ENCODE measurements at regions not wholly inside any gene's neighbourhood (a gene's known extent, or its start where the extent isn't known, plus 50 kb on each side); places are given as distances from the start of the nearest gene placed in this dataset.

GRCh38 chr2:11903085-11903606 lies 156.7 kb downstream of the LPIN1 start:
- ATAC-seq (replicated peaks in 6 of 8), result peak in 3 of 8 experiments; percentile 87 to 96 (median 93)
- in situ Hi-C loops (cut with MboI; ENCODE audit: low pct_unique_long_range_greater_than_20kb in 2 of 9, low sequenced_read_pairs in 9 of 9, unreplicated experiment in 9 of 9), result no loop called here
- 35 to 100% (median 83%) methylated on average over 1 to 4 of the region's 4 CpGs; no CpG with 5 or more reads in 4 of the 10 experiments for WGBS, 10 experiments
- no peak overlapping the region for H3K4me3 ChIP-seq
- no peaks in the 10 kb centered on the region for H3K4me1 ChIP-seq (replicated peaks in 1 of 2)
- H3K27ac ChIP-seq, result no peak overlapping the region

- no peak overlapping the region for H3K4me3 ChIP-seq
- WGBS, 10 experiments, result 60 to 100% (median 82%) methylated on average over 1 to 4 of the region's 5 CpGs; no CpG with 5 or more reads in 2 of the 10 experiments
- H3K27ac ChIP-seq, result no peak overlapping the region
- H3K4me1 ChIP-seq (replicated peaks in 1 of 2), result no peaks in the 10 kb centered on the region
- in situ Hi-C loops (cut with MboI; ENCODE audit: low pct_unique_long_range_greater_than_20kb in 2 of 9, low sequenced_read_pairs in 9 of 9, unreplicated experiment in 9 of 9), result no loop called here
- no peak for ATAC-seq (replicated peaks in 6 of 8)
Observed at GRCh38 chr2:11904029-11904428, 157.6 kb downstream of the LPIN1 start.

DNA sequence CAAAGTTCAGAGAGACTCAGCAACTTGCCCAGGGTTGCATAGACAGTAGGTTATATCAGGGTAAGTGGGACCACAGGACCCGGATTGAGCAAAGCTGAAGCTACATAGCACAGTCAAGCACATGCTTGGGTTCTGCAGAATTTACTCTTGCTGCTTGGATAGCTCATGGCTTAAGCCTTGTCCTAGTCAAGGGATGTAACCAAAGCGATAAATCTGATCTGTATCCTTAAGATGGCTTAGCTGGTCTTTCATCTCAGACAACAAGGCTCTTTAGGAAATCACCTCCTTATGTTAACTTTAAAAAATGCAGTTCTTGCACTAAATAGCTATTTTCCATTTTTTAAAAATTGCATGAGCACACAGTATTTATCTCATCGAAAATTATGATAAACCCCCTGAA lies 158.5 kb downstream of the LPIN1 start:
- in situ Hi-C loops (cut with MboI; ENCODE audit: low pct_unique_long_range_greater_than_20kb in 2 of 9, low sequenced_read_pairs in 9 of 9, unreplicated experiment in 9 of 9), result no loop called here
- Histone ChIP-seq H3K27ac (no peak overlapping the region), H3K4me3 (no peak overlapping the region), H3K4me1 (replicated peaks in 1 of 2) (no peaks in the 10 kb centered on the region)
- ATAC-seq (replicated peaks in 6 of 8), result no peak
- 13 to 78% (median 58%) methylated on average over 1 to 3 of the region's 3 CpGs; no CpG with 5 or more reads in 1 of the 10 experiments for WGBS, 10 experiments

GRCh38 chr2:11907190-11907589 lies 160.8 kb downstream of the LPIN1 start:
- Histone ChIP-seq H3K27ac (no peak overlapping the region), H3K4me1 (replicated peaks in 1 of 2) (peaks cover 0 to 4% of the 10 kb centered on the region in 2 donors), H3K4me3 (no peak overlapping the region)
- in situ Hi-C loops (cut with MboI; ENCODE audit: low pct_unique_long_range_greater_than_20kb in 2 of 9, low sequenced_read_pairs in 9 of 9, unreplicated experiment in 9 of 9), result no loop called here
- WGBS, 10 experiments, result 79 to 95% (median 88%) methylated on average over 1 to 6 of the region's 6 CpGs; no CpG with 5 or more reads in 2 of the 10 experiments
- no peak for ATAC-seq (replicated peaks in 6 of 8)

DNA sequence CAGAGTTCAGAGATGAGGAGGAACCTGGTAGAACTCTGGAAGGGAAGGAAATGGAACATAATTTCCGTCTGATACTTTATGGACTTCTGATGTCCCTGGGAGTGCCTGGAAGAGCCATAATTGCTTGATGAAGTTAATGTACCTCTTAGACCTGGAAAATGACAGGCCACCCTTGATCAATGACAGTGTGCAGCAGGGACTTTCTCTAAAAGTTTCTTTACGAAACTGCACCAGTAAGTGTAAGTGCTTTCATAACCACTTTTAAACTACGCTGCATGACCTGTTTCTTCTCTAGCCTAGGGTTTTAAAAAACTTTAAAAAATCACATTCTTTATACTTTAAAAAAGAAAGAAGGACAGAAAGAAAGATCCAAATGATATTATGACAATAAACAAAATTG lies 164.5 kb downstream of the LPIN1 start:
- ATAC-seq (replicated peaks in 6 of 8), result no peak
- in situ Hi-C loops (cut with MboI; ENCODE audit: low pct_unique_long_range_greater_than_20kb in 2 of 9, low sequenced_read_pairs in 9 of 9, unreplicated experiment in 9 of 9), result no loop called here
- 82 to 100% (median 100%) methylated on average over 1 to 3 of the region's 3 CpGs for WGBS, 10 experiments
- Histone ChIP-seq H3K4me3 (no peak overlapping the region), H3K27ac (no peak overlapping the region), H3K4me1 (replicated peaks in 1 of 2) (peaks cover 0 to 4% of the 10 kb centered on the region in 2 donors)

DNA sequence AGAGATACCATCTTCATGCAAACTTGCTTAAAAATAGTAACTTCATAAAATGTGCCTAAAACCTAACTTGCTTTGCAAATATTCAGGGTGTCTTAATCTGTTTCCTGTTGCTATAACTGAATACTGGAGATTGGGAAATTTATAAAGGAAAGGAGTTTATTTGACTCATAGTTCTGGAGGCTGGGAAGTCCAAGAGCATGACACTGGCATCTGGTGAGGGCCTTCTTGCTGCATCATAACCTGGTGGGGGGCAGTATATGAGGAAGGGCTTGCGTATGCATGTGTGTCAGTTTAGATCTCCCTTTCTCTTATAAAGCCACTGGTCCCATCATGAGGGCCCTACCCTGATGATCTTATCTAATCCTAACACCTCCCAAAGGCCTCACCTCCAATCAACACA lies 166.5 kb downstream of the LPIN1 start:
- Histone ChIP-seq H3K4me1 (replicated peaks in 1 of 2) (peaks cover 0 to 4% of the 10 kb centered on the region in 2 donors), H3K4me3 (no peak overlapping the region), H3K27ac (no peak overlapping the region)
- WGBS, 10 experiments, result 80 to 100% (median 100%) methylated on average over 1 of the region's 1 CpG; no CpG with 5 or more reads in 4 of the 10 experiments
- ATAC-seq (replicated peaks in 6 of 8), result no peak
- in situ Hi-C loops (cut with MboI; ENCODE audit: low pct_unique_long_range_greater_than_20kb in 2 of 9, low sequenced_read_pairs in 9 of 9, unreplicated experiment in 9 of 9), result no loop called here

- H3K27ac ChIP-seq, result no peak overlapping the region
- WGBS, 10 experiments, result 20 to 100% (median 60%) methylated on average over 1 to 4 of the region's 7 CpGs; no CpG with 5 or more reads in 6 of the 10 experiments
- in situ Hi-C loops (cut with MboI; ENCODE audit: low pct_unique_long_range_greater_than_20kb in 2 of 9, low sequenced_read_pairs in 9 of 9, unreplicated experiment in 9 of 9), result no loop called here
- H3K4me3 ChIP-seq, result no peak overlapping the region
- peaks cover 0 to 4% of the 10 kb centered on the region in 2 donors for H3K4me1 ChIP-seq (replicated peaks in 1 of 2)
- no peak for ATAC-seq (replicated peaks in 6 of 8)
Observed at GRCh38 chr2:11914455-11914854, 168.0 kb downstream of the LPIN1 start.

GRCh38 chr2:11915650-11916049 lies 169.2 kb downstream of the LPIN1 start:
- ATAC-seq (replicated peaks in 6 of 8), result no peak
- H3K4me3 ChIP-seq, result no peak overlapping the region
- peaks cover 3 to 9% of the 10 kb centered on the region in 2 donors for H3K4me1 ChIP-seq (replicated peaks in 1 of 2)
- in situ Hi-C loops (cut with MboI; ENCODE audit: low pct_unique_long_range_greater_than_20kb in 2 of 9, low sequenced_read_pairs in 9 of 9, unreplicated experiment in 9 of 9), result no loop called here
- 20 to 100% (median 77%) methylated on average over 1 to 4 of the region's 4 CpGs; no CpG with 5 or more reads in 1 of the 10 experiments for WGBS, 10 experiments
- no peak overlapping the region for H3K27ac ChIP-seq

GRCh38 chr2:11919953-11920352 lies 173.5 kb downstream of the LPIN1 start:
- H3K4me1 ChIP-seq (replicated peaks in 1 of 2), result peaks cover 14 to 23% of the 10 kb centered on the region in 2 donors
- 50 to 93% (median 78%) methylated on average over 1 to 2 of the region's 2 CpGs; no CpG with 5 or more reads in 4 of the 10 experiments for WGBS, 10 experiments
- ATAC-seq (replicated peaks in 6 of 8), result no peak
- in situ Hi-C loops (cut with MboI; ENCODE audit: low pct_unique_long_range_greater_than_20kb in 2 of 9, low sequenced_read_pairs in 9 of 9, unreplicated experiment in 9 of 9), result no loop called here
- H3K4me3 ChIP-seq, result no peak overlapping the region
- no peak overlapping the region for H3K27ac ChIP-seq

GRCh38 chr2:11920993-11921583 lies 174.7 kb downstream of the LPIN1 start:
- 0 to 100% (median 35%) methylated on average over 1 to 6 of the region's 6 CpGs; no CpG with 5 or more reads in 2 of the 10 experiments for WGBS, 10 experiments
- Histone ChIP-seq H3K27ac (no peak overlapping the region), H3K4me1 (replicated peaks in 1 of 2) (peaks cover 14 to 23% of the 10 kb centered on the region in 2 donors), H3K4me3 (no peak overlapping the region)
- peak in 5 of 8 experiments; percentile 45 to 94 (median 90) for ATAC-seq (replicated peaks in 6 of 8)
- in situ Hi-C loops (cut with MboI; ENCODE audit: low pct_unique_long_range_greater_than_20kb in 2 of 9, low sequenced_read_pairs in 9 of 9, unreplicated experiment in 9 of 9), result no loop called here

GRCh38 chr2:11922294-11922693 lies 175.9 kb downstream of the LPIN1 start:
- Histone ChIP-seq H3K27ac (no peak overlapping the region), H3K4me3 (no peak overlapping the region), H3K4me1 (replicated peaks in 1 of 2) (peaks cover 14 to 23% of the 10 kb centered on the region in 2 donors)
- peak in 2 of 8 experiments; percentile 43 to 59 for ATAC-seq (replicated peaks in 6 of 8)
- WGBS, 10 experiments, result 30 to 100% (median 83%) methylated on average over 1 to 4 of the region's 4 CpGs; no CpG with 5 or more reads in 2 of the 10 experiments
- in situ Hi-C loops (cut with MboI; ENCODE audit: low pct_unique_long_range_greater_than_20kb in 2 of 9, low sequenced_read_pairs in 9 of 9, unreplicated experiment in 9 of 9), result no loop called here

GRCh38 chr2:11923935-11924334 lies 177.5 kb downstream of the LPIN1 start:
- in situ Hi-C loops (cut with MboI; ENCODE audit: low pct_unique_long_range_greater_than_20kb in 2 of 9, low sequenced_read_pairs in 9 of 9, unreplicated experiment in 9 of 9), result no loop called here
- ATAC-seq (replicated peaks in 6 of 8), result no peak
- WGBS, 10 experiments, result 53 to 100% (median 80%) methylated on average over 1 to 5 of the region's 5 CpGs
- Histone ChIP-seq H3K27ac (no peak overlapping the region), H3K4me1 (replicated peaks in 1 of 2) (peaks cover 14 to 23% of the 10 kb centered on the region in 2 donors), H3K4me3 (no peak overlapping the region)

- H3K4me1 ChIP-seq (replicated peaks in 1 of 2), result peaks cover 13 to 21% of the 10 kb centered on the region in 2 donors
- WGBS, 10 experiments, result 30 to 94% (median 85%) methylated on average over 3 to 11 of the region's 11 CpGs
- no peak for ATAC-seq (replicated peaks in 6 of 8)
Observed at GRCh38 chr2:11925295-11926066, 179.0 kb downstream of the LPIN1 start.

More at GRCh38 chr2:11925295-11926066, 179.0 kb downstream of the LPIN1 start:
- H3K27ac ChIP-seq, result no peak overlapping the region
- H3K4me3 ChIP-seq, result no peak overlapping the region
- in situ Hi-C loops (cut with MboI; ENCODE audit: low pct_unique_long_range_greater_than_20kb in 2 of 9, low sequenced_read_pairs in 9 of 9, unreplicated experiment in 9 of 9), result loop anchor here in 1 of 9 experiments (25.0 kb wide), 1 partner anchor 238 kb away; no protein-coding TSS in a partner anchor

All from motor neuron (in vitro differentiated cells).